Caco-2 (cell line): ENCODE measurements at regions not wholly inside any gene's neighbourhood (a gene's known extent, or its start where the extent isn't known, plus 50 kb on each side); places are given as distances from the start of the nearest gene placed in this dataset.

ENCODE experiments used
- BruUV-seq: library from RNA; stranded (reverse); fragments of 400-500 nt; replicated peaks from 2 replicates; lab custom pipeline; 2021; lab: Mats Ljungman, UMichigan
- CTCF ChIA-PET: fragments of 300-600 bp; sonication (Branson Sonifier 250); formaldehyde crosslinking; loops from one replicate; lab custom pipeline; 2022; ENCODE audit warnings: antibody characterized with exemption; lab: Charles Lee
- POLR2A ChIA-PET: fragments of 300-600 bp; sonication (Branson Sonifier 250); formaldehyde crosslinking; loops from one replicate; lab custom pipeline; 2022; ENCODE audit warnings: antibody characterized with exemption; lab: Charles Lee
- DNase-seq, 2 experiments: peaks; one replicate each; pipeline versions ENCODE4 v3.0.0 to v3.0.0-alpha.2; 2020 to 2022
- H3K27me3 ChIP-seq: replicated peaks from 2 replicates; pipeline ENCODE4 v1.6.0; 2011; ENCODE audit warnings: low read length; ENCODE audit not compliant: control insufficient read depth, insufficient read depth
- H3K36me3 ChIP-seq: 2 replicates; pipeline ENCODE4 v1.5.1; 2011; ENCODE audit warnings: low read length; ENCODE audit not compliant: control insufficient read depth, insufficient read depth
- H3K4me1 ChIP-seq: fragments of 250-450 bp; sonication (Bioruptor Pico); 2 replicates; pipeline ENCODE4 v1.5.1; 2020; ENCODE audit warnings: mild to moderate bottlenecking
- H3K4me3 ChIP-seq: 2 replicates; pipeline ENCODE4 v1.5.1; 2011; ENCODE audit warnings: low read depth, mild to moderate bottlenecking, control low read depth, low read length
- H3K9me3 ChIP-seq: fragments of 250-450 bp; sonication (Bioruptor Pico); 2 replicates; pipeline ENCODE4 v1.5.1; 2020; ENCODE audit warnings: mild to moderate bottlenecking, moderate library complexity
- H3K27ac Mint-ChIP-seq: one replicate; pipeline ENCODE4 v1.8.0; 2022; ENCODE audit warnings: mixed read lengths; ENCODE audit not compliant: unreplicated experiment
- H3K27me3 Mint-ChIP-seq: one replicate; pipeline ENCODE4 v1.8.0; 2022; ENCODE audit warnings: mixed read lengths; ENCODE audit not compliant: insufficient read depth, unreplicated experiment
- H3K36me3 Mint-ChIP-seq: one replicate; pipeline ENCODE4 v1.8.0; 2022; ENCODE audit warnings: mild to moderate bottlenecking, mixed read lengths; ENCODE audit not compliant: insufficient read depth, unreplicated experiment
- H3K4me1 Mint-ChIP-seq: one replicate; pipeline ENCODE4 v1.8.0; 2022; ENCODE audit warnings: low read depth, mixed read lengths; ENCODE audit not compliant: unreplicated experiment
- H3K4me3 Mint-ChIP-seq: one replicate; pipeline ENCODE4 v1.8.0; 2022; ENCODE audit warnings: mild to moderate bottlenecking, moderate library complexity, mixed read lengths; ENCODE audit not compliant: unreplicated experiment
- H3K9me3 Mint-ChIP-seq: one replicate; pipeline ENCODE4 v1.8.0; 2022; ENCODE audit warnings: mixed read lengths; ENCODE audit not compliant: unreplicated experiment
- intact Hi-C: fragments of 100-400 bp; cut with micrococcal nuclease; formaldehyde crosslinking; loops from one replicate; pipeline ENCODE4 v1.10.0; 2022; ENCODE audit not compliant: unreplicated experiment
- TF ChIP-seq, protein P1 (sequence below), 2 experiments: fragments of 200-600 bp in 1 of 2; IDR thresholded peaks; 1 replicate in 1 of 2; 2 replicates in 1 of 2; pipeline versions ENCODE4 v1.5.1 to v1.8.0; 2011 to 2022; ENCODE audit warnings: antibody characterized with exemption in 1 of 2, control low read depth in 1 of 2, inconsistent platforms in 1 of 2, low read depth in 1 of 2, low read length in 1 of 2, mild to moderate bottlenecking in 1 of 2, moderate library complexity in 1 of 2; ENCODE audit not compliant: insufficient read depth in 1 of 2, severe bottlenecking in 1 of 2, unreplicated experiment in 1 of 2

DNA sequence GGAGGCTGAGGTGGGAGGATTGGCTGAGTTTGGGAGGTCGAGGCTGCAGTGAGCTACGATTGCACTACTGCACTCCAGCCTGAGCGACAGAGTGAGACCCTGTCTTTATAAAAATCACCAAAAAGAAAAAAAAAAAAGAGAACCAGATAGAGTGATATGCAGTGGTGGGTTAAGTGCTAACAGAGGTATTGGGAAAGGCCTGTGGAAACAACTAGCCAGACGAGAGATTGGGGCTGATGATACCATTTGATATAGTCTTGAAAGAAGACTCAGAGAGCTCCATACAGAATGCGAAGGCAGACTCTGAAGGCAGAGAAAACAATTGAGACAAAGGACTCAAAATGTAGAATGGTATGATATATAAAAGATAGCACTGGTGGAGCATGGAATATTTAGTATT lies 134.1 kb downstream of the CDC42EP3 start:
- BruUV-seq = no TSS peak
- Histone ChIP-seq H3K9me3 (no peaks in the 10 kb centered on the region), H3K4me3 (no peak overlapping the region), H3K4me1 (no peaks in the 10 kb centered on the region), H3K36me3 (no peaks in the 10 kb centered on the region), H3K27me3 (no peaks in the 10 kb centered on the region)
- CTCF ChIA-PET = no interaction called here
- H3K4me1 Mint-ChIP-seq = peaks cover 10% of the 10 kb centered on the region
- H3K27me3 Mint-ChIP-seq = no peaks in the 10 kb centered on the region
- peaks cover 10% of the 10 kb centered on the region for H3K9me3 Mint-ChIP-seq
- intact Hi-C loops = loop anchor here (5.0 kb wide), 1 partner anchor 100 kb away; no protein-coding TSS in a partner anchor
- POLR2A ChIA-PET = no interaction called here
- TF ChIP-seq, protein P1, sequence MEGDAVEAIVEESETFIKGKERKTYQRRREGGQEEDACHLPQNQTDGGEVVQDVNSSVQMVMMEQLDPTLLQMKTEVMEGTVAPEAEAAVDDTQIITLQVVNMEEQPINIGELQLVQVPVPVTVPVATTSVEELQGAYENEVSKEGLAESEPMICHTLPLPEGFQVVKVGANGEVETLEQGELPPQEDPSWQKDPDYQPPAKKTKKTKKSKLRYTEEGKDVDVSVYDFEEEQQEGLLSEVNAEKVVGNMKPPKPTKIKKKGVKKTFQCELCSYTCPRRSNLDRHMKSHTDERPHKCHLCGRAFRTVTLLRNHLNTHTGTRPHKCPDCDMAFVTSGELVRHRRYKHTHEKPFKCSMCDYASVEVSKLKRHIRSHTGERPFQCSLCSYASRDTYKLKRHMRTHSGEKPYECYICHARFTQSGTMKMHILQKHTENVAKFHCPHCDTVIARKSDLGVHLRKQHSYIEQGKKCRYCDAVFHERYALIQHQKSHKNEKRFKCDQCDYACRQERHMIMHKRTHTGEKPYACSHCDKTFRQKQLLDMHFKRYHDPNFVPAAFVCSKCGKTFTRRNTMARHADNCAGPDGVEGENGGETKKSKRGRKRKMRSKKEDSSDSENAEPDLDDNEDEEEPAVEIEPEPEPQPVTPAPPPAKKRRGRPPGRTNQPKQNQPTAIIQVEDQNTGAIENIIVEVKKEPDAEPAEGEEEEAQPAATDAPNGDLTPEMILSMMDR (IDR thresholded peaks at IDR 0.05; ENCODE audit: insufficient read depth in 1 of 2, low read depth in 1 of 2, low read length in 1 of 2, severe bottlenecking in 1 of 2, unreplicated experiment in 1 of 2) = no peak
- no peak overlapping the region for H3K4me3 Mint-ChIP-seq
- no peaks in the 10 kb centered on the region for H3K36me3 Mint-ChIP-seq
- no peak for DNase-seq
- no peak overlapping the region for H3K27ac Mint-ChIP-seq

DNA sequence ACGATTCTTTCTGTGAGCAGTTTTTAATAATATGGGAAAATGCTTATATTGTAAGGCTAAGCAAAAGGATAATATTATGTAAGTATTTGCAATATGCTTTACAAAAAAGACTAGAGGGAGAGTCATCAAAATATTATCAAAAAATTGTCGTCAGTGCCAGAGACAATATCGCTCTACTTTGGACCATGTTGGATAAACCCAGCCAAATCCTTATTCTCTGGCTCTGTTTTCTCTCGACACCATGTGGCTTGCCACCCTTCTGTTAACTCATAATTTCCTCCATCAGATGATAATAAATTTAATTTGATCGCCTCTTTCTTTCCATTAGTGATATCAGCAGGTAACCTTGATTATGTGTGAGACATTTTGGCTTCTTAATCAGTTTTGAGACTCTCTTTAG lies 129.9 kb downstream of the CDC42EP3 start:
- Mint-ChIP-seq H3K27ac (no peak overlapping the region), H3K9me3 (peaks cover 10% of the 10 kb centered on the region), H3K4me1 (peaks cover 5% of the 10 kb centered on the region), H3K36me3 (no peaks in the 10 kb centered on the region), H3K27me3 (no peaks in the 10 kb centered on the region), H3K4me3 (no peak overlapping the region)
- DNase-seq = no peak
- H3K36me3 ChIP-seq = no peaks in the 10 kb centered on the region
- TF ChIP-seq, protein P1 (IDR thresholded peaks at IDR 0.05; ENCODE audit: insufficient read depth in 1 of 2, low read depth in 1 of 2, low read length in 1 of 2, severe bottlenecking in 1 of 2, unreplicated experiment in 1 of 2) = no peak
- H3K4me3 ChIP-seq = no peak overlapping the region
- no peaks in the 10 kb centered on the region for H3K9me3 ChIP-seq
- H3K27me3 ChIP-seq = no peaks in the 10 kb centered on the region
- intact Hi-C loops = no loop called here
- ChIA-PET CTCF (interaction anchor here (0.7 kb wide), 1 partner anchor 314 kb away, joined by 3 read pairs; no protein-coding TSS in a partner anchor), POLR2A (no interaction called here)
- BruUV-seq = no TSS peak
- no peaks in the 10 kb centered on the region for H3K4me1 ChIP-seq

DNA sequence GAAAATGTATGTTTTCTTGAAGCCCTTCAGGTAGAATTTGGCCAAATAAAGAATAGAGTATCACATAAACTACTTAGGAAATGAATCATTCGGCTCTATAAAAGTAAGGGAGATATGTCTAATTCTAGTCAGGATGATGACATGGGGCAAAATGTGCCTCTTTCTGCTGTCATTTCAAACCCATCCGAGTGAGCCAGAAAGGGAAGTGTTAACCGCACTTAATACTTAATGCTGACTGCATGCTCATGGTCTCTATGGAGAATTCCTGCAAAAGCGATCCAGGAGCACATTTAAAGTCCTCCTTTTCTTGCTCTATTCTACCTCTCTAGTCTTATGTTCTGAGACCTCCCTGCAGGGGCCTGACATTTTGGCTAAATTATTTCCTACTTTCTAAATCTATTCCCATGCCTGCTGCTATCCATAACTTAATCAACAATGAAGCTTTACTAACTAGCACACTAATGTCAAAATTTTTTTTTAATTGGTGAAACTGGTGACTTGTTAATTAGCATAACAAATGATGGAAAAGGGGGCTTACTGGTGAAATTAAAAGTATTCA lies 127.4 kb downstream of the CDC42EP3 start:
- TF ChIP-seq, protein P1 (IDR thresholded peaks at IDR 0.05; ENCODE audit: insufficient read depth in 1 of 2, low read depth in 1 of 2, low read length in 1 of 2, severe bottlenecking in 1 of 2, unreplicated experiment in 1 of 2) = no peak
- no peaks in the 10 kb centered on the region for H3K9me3 ChIP-seq
- Mint-ChIP-seq H3K27ac (no peak overlapping the region), H3K4me1 (peaks cover 5% of the 10 kb centered on the region), H3K4me3 (no peak overlapping the region), H3K27me3 (no peaks in the 10 kb centered on the region), H3K36me3 (no peaks in the 10 kb centered on the region), H3K9me3 (peaks cover 6% of the 10 kb centered on the region)
- ChIA-PET POLR2A (no interaction called here), CTCF (no interaction called here)
- BruUV-seq = no TSS peak
- no peak for DNase-seq
- intact Hi-C loops = no loop called here
- H3K4me3 ChIP-seq = no peak overlapping the region
- H3K36me3 ChIP-seq = no peaks in the 10 kb centered on the region
- no peaks in the 10 kb centered on the region for H3K4me1 ChIP-seq
- H3K27me3 ChIP-seq = no peaks in the 10 kb centered on the region
